ENCODE measurements at regions not wholly inside any gene's neighbourhood (a gene's known extent, or its start where the extent isn't known, plus 50 kb on each side); places are given as distances from the start of the nearest gene placed in this dataset.
"Not testable (repeated sequence)": the region's sequence is repeated elsewhere in the genome, so short reads cannot be mapped to it uniquely, and the experiment has no call there.

- not testable (repeated sequence) for TF ChIP-seq CTCF (IDR thresholded peaks at IDR 0.05; ENCODE audit: low read length); EZH2 (optimal IDR thresholded peaks at IDR 0.05; ENCODE audit: low read depth, low read length)
Observed at GRCh38 chr2:13334071-13334470, 617.3 kb downstream of the TRIB2 start.
